GM23338 (cell line): ENCODE measurements at regions not wholly inside any gene's neighbourhood (a gene's known extent, or its start where the extent isn't known, plus 50 kb on each side); places are given as distances from the start of the nearest gene placed in this dataset.

Source experiments
- ATAC-seq: fragments of 200-7000 bp; cut with Tn5 transposase; 3 replicates; pipeline ENCODE4 v1.9.1; 2020
- DNase-seq: peaks from one replicate; pipeline ENCODE4 v3.0.0-alpha.2; 2015; ENCODE audit warnings: low spot score
- H2AFZ ChIP-seq: fragments of 200-600 bp; sonication (generic); 2 replicates; pipeline ENCODE4 v1.8.0; 2016; ENCODE audit warnings: antibody characterized with exemption, mild to moderate bottlenecking, moderate library complexity
- H3F3A ChIP-seq: fragments of 200-600 bp; sonication (generic); replicated peaks from 2 replicates; pipeline ENCODE4 v1.8.0; 2017; ENCODE audit warnings: antibody characterized with exemption, mixed run types, low read depth
- H3K27ac ChIP-seq: fragments of 200-600 bp; sonication (generic); 2 replicates; pipeline ENCODE4 v1.6.1; 2016; ENCODE audit warnings: low read depth
- H3K27me3 ChIP-seq: fragments of 200-600 bp; sonication (generic); 2 replicates; pipeline ENCODE4 v1.8.0; 2016; ENCODE audit warnings: mild to moderate bottlenecking, mixed run types, moderate library complexity; ENCODE audit not compliant: insufficient read depth
- H3K36me3 ChIP-seq: fragments of 200-600 bp; sonication (generic); 2 replicates; pipeline ENCODE4 v1.8.0; 2016; ENCODE audit warnings: mild to moderate bottlenecking; ENCODE audit not compliant: insufficient read depth
- H3K4me1 ChIP-seq: fragments of 200-600 bp; sonication (generic); 2 replicates; pipeline ENCODE4 v1.8.0; 2016; ENCODE audit warnings: mild to moderate bottlenecking, moderate library complexity; ENCODE audit not compliant: insufficient read depth
- H3K4me2 ChIP-seq: fragments of 200-600 bp; sonication (generic); 2 replicates; pipeline ENCODE4 v1.7.1; 2017; ENCODE audit warnings: mixed run types
- H3K4me3 ChIP-seq: fragments of 200-600 bp; sonication (generic); 2 replicates; pipeline ENCODE4 v1.6.1; 2016; ENCODE audit warnings: mixed run types
- H3K79me2 ChIP-seq: fragments of 200-600 bp; sonication (generic); replicated peaks from 2 replicates; pipeline ENCODE4 v1.8.0; 2017; ENCODE audit warnings: mild to moderate bottlenecking; ENCODE audit not compliant: insufficient read depth
- H3K9me2 ChIP-seq: fragments of 200-600 bp; sonication (generic); 2 replicates; pipeline ENCODE4 v1.8.0; 2017; ENCODE audit not compliant: insufficient read depth
- H4K20me1 ChIP-seq: fragments of 200-600 bp; sonication (generic); replicated peaks from 2 replicates; pipeline ENCODE4 v1.8.0; 2017; ENCODE audit warnings: mild to moderate bottlenecking; ENCODE audit not compliant: insufficient read depth
- H3K27ac Mint-ChIP-seq: 2 replicates; pipeline ENCODE4 v1.8.0; 2020; ENCODE audit warnings: inconsistent platforms, mild to moderate bottlenecking, moderate library complexity, mixed read lengths
- H3K27me3 Mint-ChIP-seq: 3 replicates; pipeline ENCODE4 v1.8.0; 2022; ENCODE audit warnings: low read depth, mild to moderate bottlenecking, moderate library complexity, mixed read lengths, inconsistent platforms; ENCODE audit not compliant: insufficient read depth, poor library complexity
- H3K36me3 Mint-ChIP-seq: 3 replicates; pipeline ENCODE4 v1.8.0; 2021; ENCODE audit warnings: low read depth, mild to moderate bottlenecking, inconsistent platforms, moderate library complexity, mixed read lengths
- H3K4me1 Mint-ChIP-seq: 3 replicates; pipeline ENCODE4 v1.8.0; 2020; ENCODE audit warnings: mild to moderate bottlenecking, inconsistent platforms, mixed read lengths
- H3K4me3 Mint-ChIP-seq: 3 replicates; pipeline ENCODE4 v1.8.0; 2021; ENCODE audit warnings: moderate library complexity, mild to moderate bottlenecking, inconsistent platforms, mixed read lengths
- H3K9me3 Mint-ChIP-seq: 3 replicates; pipeline ENCODE4 v1.8.0; 2020; ENCODE audit warnings: moderate library complexity, mild to moderate bottlenecking, inconsistent platforms, mixed read lengths
- CTCF ChIP-seq, 2 experiments: fragments of 200-600 bp in 1 of 2; sonication (generic) in 1 of 2; conservative IDR thresholded peaks; 2 replicates each; pipeline versions ENCODE4 v1.5.1 to v1.6.1; 2016 to 2017; ENCODE audit warnings: antibody characterized with exemption in 2 of 2, low read depth in 2 of 2, mild to moderate bottlenecking in 2 of 2, moderate library complexity in 1 of 2
- ETS1 ChIP-seq: IDR thresholded peaks from 2 replicates; pipeline ENCODE4 v1.6.1; 2016; ENCODE audit warnings: antibody characterized with exemption
- EZH2 ChIP-seq: fragments of 200-600 bp; sonication (generic); IDR thresholded peaks from one replicate; pipeline ENCODE4 v1.8.0; 2017; ENCODE audit warnings: antibody characterized with exemption, mild to moderate bottlenecking, low read depth; ENCODE audit not compliant: unreplicated experiment
- EZH2phosphoT487 ChIP-seq: fragments of 200-600 bp; sonication (generic); IDR thresholded peaks from one replicate; pipeline ENCODE4 v1.8.1; 2018; ENCODE audit warnings: antibody characterized with exemption; ENCODE audit not compliant: unreplicated experiment
- NANOG ChIP-seq: IDR thresholded peaks from 2 replicates; pipeline ENCODE4 v1.6.1; 2016; ENCODE audit warnings: antibody characterized with exemption, borderline replicate concordance
- REST ChIP-seq: IDR thresholded peaks from one replicate; pipeline ENCODE4 v1.6.1; 2018; ENCODE audit warnings: antibody characterized with exemption; ENCODE audit not compliant: unreplicated experiment
- STAT1 ChIP-seq: IDR thresholded peaks from one replicate; pipeline ENCODE4 v1.6.1; 2016; ENCODE audit warnings: antibody characterized with exemption; ENCODE audit not compliant: unreplicated experiment
- ZNF114 ChIP-seq: fragments of 250-450 bp; sonication (Bioruptor Pico); IDR thresholded peaks from 2 replicates; pipeline ENCODE4 v1.5.0; 2020; ENCODE audit warnings: mild to moderate bottlenecking, moderate library complexity
- ZNF331 ChIP-seq: fragments of 250-450 bp; sonication (Bioruptor Pico); IDR thresholded peaks from 2 replicates; pipeline ENCODE4 v1.5.0; 2020; ENCODE audit warnings: low read depth, mild to moderate bottlenecking, moderate library complexity

- Mint-ChIP-seq H3K27ac (no peak overlapping the region), H3K9me3 (no peaks in the 10 kb centered on the region), H3K4me1 (peaks cover 6% of the 10 kb centered on the region; the same call in 2 of the 3 replicates), H3K27me3 (no peaks in the 10 kb centered on the region), H3K36me3 (no peaks in the 10 kb centered on the region), H3K4me3 (no peak overlapping the region)
- H3K27me3 ChIP-seq: no peaks in the 10 kb centered on the region
- no peak overlapping the region for H3K4me2 ChIP-seq
- DNase-seq (no peak), ATAC-seq (no peak)
- no peaks in the 10 kb centered on the region for H3K9me2 ChIP-seq
- H4K20me1 ChIP-seq: no peaks in the 10 kb centered on the region
- no peak overlapping the region for H3K4me3 ChIP-seq
- TF ChIP-seq ETS1 (no peak), EZH2 (no peak), EZH2phosphoT487 (no peak)
- H3K4me1 ChIP-seq: no peaks in the 10 kb centered on the region
- H3K36me3 ChIP-seq: no peaks in the 10 kb centered on the region
- no peaks in the 10 kb centered on the region for H3K79me2 ChIP-seq
- H2AFZ ChIP-seq: 0 out of 2 replicates have a peak overlapping the region, but pooled peaks have one; percentile 25
- no peaks in the 10 kb centered on the region for H3F3A ChIP-seq
- no peak overlapping the region for H3K27ac ChIP-seq
Measured at GRCh38 chr2:163405298-163405697, 330.5 kb downstream of the FIGN start.

GRCh38 chr2:163401481-163401880, 334.3 kb downstream of the FIGN start:
- no peak for DNase-seq
- no peaks in the 10 kb centered on the region for H3K27me3 ChIP-seq
- no peaks in the 10 kb centered on the region for H4K20me1 ChIP-seq
- no peaks in the 10 kb centered on the region for H3K36me3 Mint-ChIP-seq
- no peak overlapping the region for H3K27ac ChIP-seq
- H3K9me3 Mint-ChIP-seq: no peaks in the 10 kb centered on the region
- TF ChIP-seq NANOG: no peak
- TF ChIP-seq ETS1: no peak
- TF ChIP-seq ZNF331 (CRISPR knock-in tag): no peak
- TF ChIP-seq STAT1: no peak
- TF ChIP-seq EZH2phosphoT487: no peak
- no peak for TF ChIP-seq ZNF114 (CRISPR knock-in tag)
- TF ChIP-seq CTCF (conservative IDR thresholded peaks at IDR 0.05; ENCODE audit: low read depth in 2 of 2): no peak
- no peak for TF ChIP-seq REST
- no peaks in the 10 kb centered on the region for H3K36me3 ChIP-seq
- no peak overlapping the region for H3K4me3 ChIP-seq
- H3K27me3 Mint-ChIP-seq: no peaks in the 10 kb centered on the region
- H3K4me1 ChIP-seq: no peaks in the 10 kb centered on the region
- H3K4me1 Mint-ChIP-seq: peaks cover 4% of the 10 kb centered on the region; the same call in 2 of the 3 replicates
- no peak for ATAC-seq
- H3K4me2 ChIP-seq: no peak overlapping the region
- no peaks in the 10 kb centered on the region for H3K79me2 ChIP-seq
- peak overlapping the region; percentile 49; the same call in 1 of the 2 replicates for H2AFZ ChIP-seq
- no peaks in the 10 kb centered on the region for H3F3A ChIP-seq
- no peak overlapping the region for H3K27ac Mint-ChIP-seq
- no peak overlapping the region for H3K4me3 Mint-ChIP-seq
- no peaks in the 10 kb centered on the region for H3K9me2 ChIP-seq
